Stimulated activated naive CD8-positive, alpha-beta T cell treated with anti-CD3 and anti-CD28 coated beads, Interleukin-15, Interleukin-2, amounts not matched to agents 100 U/mL and 50 U/mL, for 24 hours (primary cell): ENCODE measurements at regions not wholly inside any gene's neighbourhood (a gene's known extent, or its start where the extent isn't known, plus 50 kb on each side); places are given as distances from the start of the nearest gene placed in this dataset.
A peak's percentile ranks its signal among the peaks of the same experiment; 100 is the strongest.
"Not testable (repeated sequence)": the region's sequence is repeated elsewhere in the genome, so short reads cannot be mapped to it uniquely, and the experiment has no call there.

Experiments used
- ATAC-seq: fragments of 150-1000 bp; cut with Tn5 transposase; one replicate; pipeline ENCODE4 v1.10.0; 2021
- DNase-seq: peaks from one replicate; pipeline ENCODE4 v3.0.0; 2021

- DNase-seq (no peak), ATAC-seq (peak; percentile 49)
Measured at GRCh38 chrX:45479835-45480422, 279.3 kb upstream of the DIPK2B start.

GRCh38 chrX:45479196-45479834 is 278.6 kb upstream of the DIPK2B start:
- ATAC-seq: no peak

GRCh38 chrX:45472968-45473367 is 272.3 kb upstream of the DIPK2B start:
- no peak for ATAC-seq
- no peak for DNase-seq

More at GRCh38 chrX:45479196-45479834, 278.6 kb upstream of the DIPK2B start:
- no peak for DNase-seq

GRCh38 chrX:45467537-45467936 is 266.9 kb upstream of the DIPK2B start:
- DNase-seq, ATAC-seq: not testable (repeated sequence)

- not testable (repeated sequence) for ATAC-seq, DNase-seq
Measured at GRCh38 chrX:45455732-45456131, 255.1 kb upstream of the DIPK2B start.

DNA sequence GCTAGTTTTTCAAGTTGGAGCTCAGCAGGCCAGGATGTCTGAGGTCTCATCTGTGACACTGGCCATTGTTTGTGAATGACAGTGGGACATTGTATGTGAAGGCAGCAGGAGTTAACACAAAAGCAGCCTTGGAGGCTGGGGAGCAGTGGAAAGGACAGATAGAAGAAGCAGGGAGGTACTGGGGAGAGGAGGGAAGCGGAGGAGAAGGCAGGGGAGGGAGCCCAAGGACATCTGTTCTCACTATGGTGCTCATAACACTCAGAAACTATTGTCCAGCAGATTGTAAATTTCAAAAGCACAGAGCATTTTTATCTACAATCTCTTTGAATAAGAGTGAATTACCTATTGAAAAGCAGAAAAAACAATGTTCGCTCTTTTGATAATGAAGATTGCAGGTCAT is 253.6 kb upstream of the DIPK2B start:
- ATAC-seq (no peak), DNase-seq (no peak)

GRCh38 chrX:45449982-45450381 is 249.3 kb upstream of the DIPK2B start:
- DNase-seq (no peak), ATAC-seq (no peak)

GRCh38 chrX:45447995-45448394 is 247.3 kb upstream of the DIPK2B start:
- ATAC-seq (no peak), DNase-seq (no peak)

DNA sequence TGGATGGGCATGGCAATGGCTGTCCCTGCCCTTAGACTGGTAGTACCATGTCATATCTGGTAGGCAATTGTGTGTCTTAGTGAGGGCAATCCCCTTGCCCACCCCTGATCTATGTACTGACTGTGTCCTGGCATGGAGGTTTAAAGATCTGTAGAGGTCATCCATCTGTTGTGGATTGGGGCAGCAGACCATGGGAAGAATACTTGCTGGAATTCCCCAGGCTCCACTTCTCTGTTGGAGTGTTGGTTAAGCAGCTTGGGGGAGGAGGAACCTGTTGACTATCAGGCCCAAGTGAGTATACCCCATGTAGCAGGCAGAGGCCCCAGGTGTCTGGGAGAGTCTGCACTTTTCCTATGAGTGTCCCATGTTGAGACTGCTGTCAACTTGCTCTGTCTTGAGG is 246.7 kb upstream of the DIPK2B start:
- DNase-seq (no peak), ATAC-seq (no peak)

DNA sequence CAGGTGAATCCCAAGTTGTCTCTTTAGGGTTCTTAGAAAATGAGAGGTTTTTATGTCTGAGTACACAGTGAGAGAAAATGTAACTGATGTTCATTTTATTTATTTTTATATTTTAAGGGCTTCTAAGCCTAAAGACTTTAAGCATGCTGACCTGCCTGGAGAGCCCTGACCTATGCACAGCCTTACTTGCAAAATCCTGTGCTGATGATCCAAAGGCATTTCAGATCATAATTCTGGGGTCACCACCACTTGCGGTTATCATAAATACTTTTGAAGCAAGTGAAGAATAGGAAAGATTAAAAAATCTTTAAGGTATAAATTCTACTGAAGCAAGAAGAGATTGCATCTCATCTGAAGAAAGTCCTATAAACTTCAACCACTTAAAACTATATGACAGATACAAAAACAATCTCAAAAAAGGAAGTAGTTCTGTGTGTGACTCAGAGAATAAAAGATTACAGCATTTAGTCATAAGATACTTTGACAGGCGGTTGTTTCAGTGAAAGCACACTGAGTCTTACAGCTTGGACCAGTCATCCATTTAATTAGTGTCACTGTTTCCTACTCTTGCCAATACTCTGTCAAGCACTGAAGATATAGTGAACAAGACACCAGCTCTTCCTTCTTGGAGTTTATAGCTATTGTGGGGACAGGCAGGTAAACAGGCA is 245.2 kb upstream of the DIPK2B start:
- no peak for DNase-seq
- peak; percentile 84 for ATAC-seq

DNA sequence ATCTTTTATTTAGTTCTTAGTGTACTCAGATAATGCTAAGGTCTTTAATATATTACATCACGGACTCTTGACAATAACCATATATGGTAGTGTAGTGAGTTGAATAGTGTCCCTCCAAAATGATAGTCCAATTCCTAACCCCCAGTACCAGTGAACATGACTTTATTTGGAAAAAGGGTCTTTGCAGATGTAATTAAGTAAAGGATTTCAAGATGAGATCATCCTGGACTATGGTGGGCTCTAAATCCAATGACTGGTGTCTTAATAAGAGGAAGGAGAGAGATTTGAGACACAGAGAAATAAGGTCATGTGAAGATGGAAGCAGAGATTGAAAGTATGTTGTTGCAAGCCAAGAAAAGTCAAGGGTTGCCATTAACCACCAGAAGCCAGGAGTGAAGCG is 236.5 kb upstream of the DIPK2B start:
- ATAC-seq: no peak

GRCh38 chrX:45435481-45435880 is 234.8 kb upstream of the DIPK2B start:
- DNase-seq: no peak
- no peak for ATAC-seq

More for the DNA sequence above, 236.5 kb upstream of the DIPK2B start:
- no peak for DNase-seq

DNA sequence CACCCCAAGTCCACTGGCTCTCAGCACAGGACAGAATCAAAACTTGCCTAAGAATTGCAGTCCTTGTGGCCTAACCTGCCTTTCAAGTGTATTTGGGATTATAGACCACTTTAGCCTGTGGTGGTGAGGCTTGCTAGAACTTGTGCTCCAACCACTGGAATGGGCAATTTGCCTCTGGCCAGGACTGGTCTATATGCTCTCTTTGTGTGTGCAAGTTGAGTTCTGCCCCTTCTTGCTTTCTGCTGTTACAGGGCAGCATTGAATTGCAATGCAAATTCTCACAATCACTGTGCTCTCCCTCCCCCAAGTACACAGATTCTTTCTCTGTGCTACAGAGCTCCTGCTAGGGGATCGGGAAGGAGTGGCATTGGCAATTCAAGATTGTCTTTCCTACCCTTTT is 233.6 kb upstream of the DIPK2B start:
- ATAC-seq: no peak

GRCh38 chrX:45428831-45429230 is 228.2 kb upstream of the DIPK2B start:
- ATAC-seq (no peak), DNase-seq (no peak)

More for the DNA sequence above, 233.6 kb upstream of the DIPK2B start:
- DNase-seq: no peak

GRCh38 chrX:45424326-45424725 is 223.7 kb upstream of the DIPK2B start:
- ATAC-seq (no peak), DNase-seq (no peak)

DNA sequence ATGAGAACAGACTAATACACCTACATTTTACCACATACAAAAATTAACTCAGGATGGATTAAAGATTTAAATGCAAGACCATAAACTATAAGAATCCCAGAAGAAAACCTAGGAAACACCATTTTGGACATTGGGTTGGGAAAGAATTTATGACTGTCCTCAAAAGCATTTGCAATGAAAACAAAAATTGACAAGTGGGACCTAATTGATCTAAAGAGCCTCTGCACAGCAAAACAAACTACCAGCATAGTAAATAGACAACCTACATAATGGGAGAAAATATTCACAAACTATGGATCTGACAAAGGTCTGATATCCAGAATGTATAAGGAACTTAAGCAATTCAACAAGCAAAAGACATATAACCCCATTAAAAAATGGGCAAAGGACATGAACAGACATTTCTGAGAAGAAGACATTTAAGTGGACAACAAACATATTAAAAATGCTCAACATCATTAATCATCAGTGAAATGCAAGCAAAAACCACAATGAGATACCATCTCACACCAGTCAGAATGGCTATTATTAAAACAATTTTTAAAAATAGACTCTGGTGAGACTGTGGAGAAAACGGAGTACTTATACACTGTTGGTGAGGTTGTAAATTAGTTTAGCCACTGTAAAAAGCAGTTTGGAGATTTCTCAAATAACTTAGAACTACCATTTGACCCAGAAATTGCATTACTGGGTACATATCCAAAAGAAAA is 221.7 kb upstream of the DIPK2B start:
- DNase-seq (no peak), ATAC-seq (no peak)

- ATAC-seq: no peak
- no peak for DNase-seq
Measured at GRCh38 chrX:45421806-45422205, 221.1 kb upstream of the DIPK2B start.

DNA sequence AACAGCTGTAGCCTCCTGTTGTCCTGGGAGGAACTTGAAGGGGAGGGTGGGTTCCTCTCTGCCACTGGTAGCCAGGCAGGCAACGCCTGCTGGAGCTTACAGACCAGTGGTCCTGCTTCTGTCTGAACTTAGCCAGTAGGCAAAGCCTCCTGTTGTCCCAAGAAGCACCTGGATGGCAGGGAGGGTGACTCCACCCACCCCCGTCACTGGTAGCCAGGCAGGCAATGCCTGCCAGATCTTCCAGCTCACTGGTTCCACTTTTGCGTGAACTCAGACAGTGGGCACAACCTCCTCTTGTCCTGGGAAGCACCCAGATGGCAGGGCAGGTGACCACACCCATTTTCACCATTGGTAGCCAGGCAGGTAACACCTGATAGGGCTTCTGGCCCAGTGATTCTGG is 203.5 kb upstream of the DIPK2B start:
- ATAC-seq (no peak), DNase-seq (no peak)

- no peak for ATAC-seq
- no peak for DNase-seq
Measured at GRCh38 chrX:45401923-45402322, 201.2 kb upstream of the DIPK2B start.

DNA sequence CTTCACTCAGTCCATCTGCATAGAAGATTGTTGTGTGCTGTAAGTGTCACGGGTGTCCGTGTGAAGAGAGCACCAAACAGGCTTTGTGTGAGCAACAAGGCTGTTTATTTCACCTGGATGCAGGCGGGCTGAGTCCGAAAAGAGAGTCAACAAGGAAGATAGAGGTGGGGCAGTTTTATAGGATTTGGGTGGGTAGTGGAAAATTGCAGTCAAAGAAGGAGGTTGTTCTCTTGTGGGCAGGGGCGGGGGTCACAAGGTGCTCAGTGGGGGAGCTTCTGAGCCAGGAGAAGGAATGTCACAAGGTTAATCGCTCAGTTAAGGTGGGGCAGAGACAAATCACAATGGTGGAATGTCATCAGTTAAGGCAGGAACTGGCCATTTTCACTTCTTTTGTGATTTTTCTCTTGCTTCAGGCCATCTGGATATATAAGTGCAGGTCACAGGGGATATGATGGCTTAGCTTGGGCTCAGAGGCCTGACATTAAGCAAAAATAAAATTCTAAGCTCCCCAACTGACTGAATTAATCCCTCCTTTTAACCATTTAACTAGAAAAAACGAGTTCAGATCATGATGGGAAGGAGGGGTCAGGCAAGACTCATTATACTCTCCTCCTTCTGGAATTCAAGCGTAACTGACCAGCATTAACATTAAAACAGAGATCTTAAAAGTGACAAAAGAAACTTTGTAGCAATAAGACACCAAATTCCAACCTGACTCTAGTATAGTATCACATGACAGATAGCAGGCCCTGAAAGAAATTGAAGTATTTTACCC is 200.5 kb upstream of the DIPK2B start:
- ATAC-seq, DNase-seq: not testable (repeated sequence)

GRCh38 chrX:45400027-45400779 is 199.5 kb upstream of the DIPK2B start:
- no peak for DNase-seq
- no peak for ATAC-seq
